H54 (cell line): ENCODE measurements at regions not wholly inside any gene's neighbourhood (a gene's known extent, or its start where the extent isn't known, plus 50 kb on each side); places are given as distances from the start of the nearest gene placed in this dataset.
"Not testable (repeated sequence)": the region's sequence is repeated elsewhere in the genome, so short reads cannot be mapped to it uniquely, and the experiment has no call there.

Experiments
- DNase-seq: peaks from one replicate; pipeline ENCODE4 v3.0.0; 2011; ENCODE audit warnings: low spot score, mixed read lengths; ENCODE audit not compliant: insufficient read length
- FAIRE-seq: peaks from 3 replicates; lab custom pipeline; 2011; peaks lifted over from hg19 to GRCh38; lab: Jason Lieb, UNC
- POLR2A ChIP-seq: IDR thresholded peaks from 2 replicates; pipeline ENCODE4 v1.6.1; 2011; ENCODE audit warnings: low read depth, mild to moderate bottlenecking, low read length

GRCh38 chr3:181250714-181251113 lies 261.2 kb upstream of the DNAJC19 start:
- no peak for FAIRE-seq
- TF ChIP-seq POLR2A = no peak
- no peak for DNase-seq

- FAIRE-seq = no peak
- DNase-seq = no peak
- TF ChIP-seq POLR2A = no peak
Measured at GRCh38 chr3:181239441-181239840, 249.9 kb upstream of the DNAJC19 start.

- no peak for FAIRE-seq
- no peak for TF ChIP-seq POLR2A
- no peak for DNase-seq
Measured at GRCh38 chr3:181230258-181230657, 240.7 kb upstream of the DNAJC19 start.

GRCh38 chr3:181213347-181213746 lies 223.8 kb upstream of the DNAJC19 start:
- DNase-seq (no peak), FAIRE-seq (no peak)
- TF ChIP-seq POLR2A = no peak

- DNase-seq (no peak), FAIRE-seq (no peak)
Measured at GRCh38 chr3:181212271-181212670, 222.7 kb upstream of the DNAJC19 start.

GRCh38 chr3:181210275-181210674 lies 220.7 kb upstream of the DNAJC19 start:
- FAIRE-seq = no peak
- TF ChIP-seq POLR2A = no peak
- DNase-seq = no peak

More at GRCh38 chr3:181212271-181212670, 222.7 kb upstream of the DNAJC19 start:
- no peak for TF ChIP-seq POLR2A

GRCh38 chr3:181189556-181189955 lies 200.0 kb upstream of the DNAJC19 start:
- FAIRE-seq (no peak), DNase-seq (no peak)
- no peak for TF ChIP-seq POLR2A

- no peak for TF ChIP-seq POLR2A
- FAIRE-seq (no peak), DNase-seq (no peak)
Measured at GRCh38 chr3:181183764-181184163, 194.2 kb upstream of the DNAJC19 start.

GRCh38 chr3:181183057-181183456 lies 193.5 kb upstream of the DNAJC19 start:
- not testable (repeated sequence) for FAIRE-seq

GRCh38 chr3:181178991-181179390 lies 189.5 kb upstream of the DNAJC19 start:
- FAIRE-seq = no peak
- TF ChIP-seq POLR2A = no peak
- DNase-seq = no peak

More at GRCh38 chr3:181183057-181183456, 193.5 kb upstream of the DNAJC19 start:
- not testable (repeated sequence) for DNase-seq

- FAIRE-seq (peak; percentile 60), DNase-seq (no peak)
- no peak for TF ChIP-seq POLR2A
Measured at GRCh38 chr3:181176601-181177000, 187.1 kb upstream of the DNAJC19 start.

GRCh38 chr3:181174676-181175233 lies 185.2 kb upstream of the DNAJC19 start:
- FAIRE-seq = no peak

GRCh38 chr3:181174022-181174421 lies 184.5 kb upstream of the DNAJC19 start:
- FAIRE-seq = no peak
- DNase-seq = no peak
- no peak for TF ChIP-seq POLR2A

More at GRCh38 chr3:181174676-181175233, 185.2 kb upstream of the DNAJC19 start:
- TF ChIP-seq POLR2A = no peak
- no peak for DNase-seq

- FAIRE-seq = no peak
- no peak for DNase-seq
- TF ChIP-seq POLR2A = no peak
Measured at GRCh38 chr3:181173227-181173626, 183.7 kb upstream of the DNAJC19 start.

GRCh38 chr3:181134873-181135272 lies 145.3 kb upstream of the DNAJC19 start:
- DNase-seq (no peak), FAIRE-seq (no peak)
- TF ChIP-seq POLR2A = no peak

- FAIRE-seq (no peak), DNase-seq (no peak)
- TF ChIP-seq POLR2A = no peak
Measured at GRCh38 chr3:181133832-181134231, 144.3 kb upstream of the DNAJC19 start.
